HEK293T (cell line): ENCODE measurements at regions not wholly inside any gene's neighbourhood (a gene's known extent, or its start where the extent isn't known, plus 50 kb on each side); places are given as distances from the start of the nearest gene placed in this dataset.

Experiments used
- ARNT ChIP-seq: fragments of 450-650 bp; IDR thresholded peaks from 2 replicates; pipeline ENCODE4 v1.6.1; 2017; ENCODE audit warnings: mild to moderate bottlenecking
- CTBP1 ChIP-seq: fragments of 450-650 bp; IDR thresholded peaks from 2 replicates; pipeline ENCODE4 v1.6.1; 2016; ENCODE audit warnings: borderline replicate concordance
- ELF4 ChIP-seq: fragments of 450-650 bp; IDR thresholded peaks from 2 replicates; pipeline ENCODE4 v1.6.1; 2017; ENCODE audit warnings: antibody characterized with exemption
- FOXA1 ChIP-seq: fragments of 450-650 bp; IDR thresholded peaks from 2 replicates; pipeline ENCODE4 v1.6.1; 2016; ENCODE audit warnings: mild to moderate bottlenecking
- HDGF ChIP-seq: fragments of 450-650 bp; IDR thresholded peaks from 2 replicates; pipeline ENCODE4 v1.6.1; 2017; ENCODE audit warnings: antibody characterized with exemption, borderline replicate concordance
- LEF1 ChIP-seq: fragments of 450-650 bp; IDR thresholded peaks from 2 replicates; pipeline ENCODE4 v1.6.1; 2017; ENCODE audit warnings: mild to moderate bottlenecking, borderline replicate concordance
- SP1 ChIP-seq: fragments of 450-650 bp; IDR thresholded peaks from 2 replicates; pipeline ENCODE4 v1.6.1; 2017
- SUZ12 ChIP-seq: fragments of 450-650 bp; IDR thresholded peaks from 2 replicates; pipeline ENCODE4 v1.6.1; 2016; ENCODE audit warnings: mild to moderate bottlenecking
- TARDBP ChIP-seq: fragments of 450-650 bp; IDR thresholded peaks from 2 replicates; pipeline ENCODE4 v1.6.1; 2016
- ZNF384 ChIP-seq: fragments of 450-650 bp; IDR thresholded peaks from 2 replicates; pipeline ENCODE4 v1.6.1; 2016

- TF ChIP-seq HDGF, result no peak
- TF ChIP-seq TARDBP, result no peak
- no peak for TF ChIP-seq CTBP1
- TF ChIP-seq SP1, result no peak
- TF ChIP-seq SUZ12, result no peak
- no peak for TF ChIP-seq ZNF384
- no peak for TF ChIP-seq ARNT
- TF ChIP-seq ELF4, result no peak
- no peak for TF ChIP-seq FOXA1
- TF ChIP-seq LEF1, result no peak
These were observed 101.1 kb upstream of the LHCGR start for GRCh38 chr2:48856657-48857056.
